SK-N-SH treated with all-trans-retinoic acid at 6 μM for 48 hours (cell line): ENCODE measurements at regions not wholly inside any gene's neighbourhood (a gene's known extent, or its start where the extent isn't known, plus 50 kb on each side); places are given as distances from the start of the nearest gene placed in this dataset.

Experiments used
- ARNTL ChIP-seq: fragments of 450-650 bp; formaldehyde crosslinking; IDR thresholded peaks from 2 replicates; pipeline ENCODE4 v1.5.0; 2020; ENCODE audit warnings: low read depth, mild to moderate bottlenecking, moderate library complexity, borderline replicate concordance
- CSDC2 ChIP-seq: fragments of 250-450 bp; sonication (Bioruptor Pico); IDR thresholded peaks from 2 replicates; pipeline ENCODE4 v1.5.0; 2020; ENCODE audit warnings: mild to moderate bottlenecking, moderate library complexity
- ESRRG ChIP-seq: fragments of 250-450 bp; sonication (Bioruptor Pico); IDR thresholded peaks from 2 replicates; pipeline ENCODE4 v1.6.1; 2021; ENCODE audit warnings: mild to moderate bottlenecking
- OSR1 ChIP-seq: fragments of 250-450 bp; sonication (Bioruptor Pico); IDR thresholded peaks from 2 replicates; pipeline ENCODE4 v1.8.0; 2022; ENCODE audit warnings: moderate library complexity, mild to moderate bottlenecking, inconsistent platforms
- PATZ1 ChIP-seq: fragments of 250-450 bp; sonication (Bioruptor Pico); IDR thresholded peaks from 2 replicates; pipeline ENCODE4 v1.8.0; 2020; ENCODE audit warnings: mild to moderate bottlenecking, moderate library complexity, borderline replicate concordance
- POU6F1 ChIP-seq: fragments of 250-450 bp; sonication (Bioruptor Pico); IDR thresholded peaks from 2 replicates; pipeline ENCODE4 v1.8.0; 2021; ENCODE audit warnings: low read depth, mild to moderate bottlenecking, moderate library complexity, borderline replicate concordance
- ZC3H10 ChIP-seq: fragments of 250-450 bp; sonication (Bioruptor Pico); IDR thresholded peaks from 2 replicates; pipeline ENCODE4 v1.5.1; 2021; ENCODE audit warnings: mild to moderate bottlenecking, moderate library complexity
- ZFP30 ChIP-seq: fragments of 450-650 bp; formaldehyde crosslinking; IDR thresholded peaks from 2 replicates; pipeline ENCODE4 v1.5.0; 2022; ENCODE audit warnings: mild to moderate bottlenecking, moderate library complexity
- TF ChIP-seq, protein P1 (sequence below): fragments of 250-450 bp; sonication (Bioruptor Pico); IDR thresholded peaks from 2 replicates; pipeline ENCODE4 v1.5.1; 2021; ENCODE audit warnings: mild to moderate bottlenecking, moderate library complexity

GRCh38 chr13:30847650-30848307 is 58.3 kb upstream of the MEDAG start:
- TF ChIP-seq ESRRG (CRISPR knock-in tag) (no peak), ZC3H10 (CRISPR knock-in tag) (no peak), POU6F1 (CRISPR knock-in tag) (no peak), CSDC2 (no peak), ARNTL (CRISPR knock-in tag) (no peak), PATZ1 (CRISPR knock-in tag) (no peak), OSR1 (CRISPR knock-in tag) (no peak), ZFP30 (no peak)
- TF ChIP-seq, protein P1, sequence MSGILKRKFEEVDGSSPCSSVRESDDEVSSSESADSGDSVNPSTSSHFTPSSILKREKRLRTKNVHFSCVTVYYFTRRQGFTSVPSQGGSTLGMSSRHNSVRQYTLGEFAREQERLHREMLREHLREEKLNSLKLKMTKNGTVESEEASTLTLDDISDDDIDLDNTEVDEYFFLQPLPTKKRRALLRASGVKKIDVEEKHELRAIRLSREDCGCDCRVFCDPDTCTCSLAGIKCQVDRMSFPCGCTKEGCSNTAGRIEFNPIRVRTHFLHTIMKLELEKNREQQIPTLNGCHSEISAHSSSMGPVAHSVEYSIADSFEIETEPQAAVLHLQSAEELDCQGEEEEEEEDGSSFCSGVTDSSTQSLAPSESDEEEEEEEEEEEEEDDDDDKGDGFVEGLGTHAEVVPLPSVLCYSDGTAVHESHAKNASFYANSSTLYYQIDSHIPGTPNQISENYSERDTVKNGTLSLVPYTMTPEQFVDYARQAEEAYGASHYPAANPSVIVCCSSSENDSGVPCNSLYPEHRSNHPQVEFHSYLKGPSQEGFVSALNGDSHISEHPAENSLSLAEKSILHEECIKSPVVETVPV (CRISPR knock-in tag) = no peak
